CD14-positive monocyte (primary cell): ENCODE measurements at regions not wholly inside any gene's neighbourhood (a gene's known extent, or its start where the extent isn't known, plus 50 kb on each side); places are given as distances from the start of the nearest gene placed in this dataset.

Experiments
- DNase-seq, 3 donors: peaks; one replicate each; pipeline ENCODE4 v3.0.0-alpha.2; 2011 to 2022
- H2AFZ ChIP-seq: 2 replicates; pipeline ENCODE4 v1.6.0; 2012; ENCODE audit warnings: mild to moderate bottlenecking, low read depth, low read length, inconsistent platforms; ENCODE audit not compliant: insufficient read depth, poor library complexity, severe bottlenecking
- H3K27ac ChIP-seq, 2 donors: 1 replicate in 1 of 2; 2 replicates in 1 of 2; pipeline ENCODE4 v1.5.1; 2012 to 2013; ENCODE audit warnings: low read length in 2 of 2, control low read depth in 1 of 2, inconsistent platforms in 1 of 2, low read depth in 1 of 2, mild to moderate bottlenecking in 1 of 2
- H3K27me3 ChIP-seq, 2 donors: one replicate each; pipeline versions ENCODE4 v1.6.0 to v1.6.1; 2011 to 2013; ENCODE audit warnings: low read length in 2 of 2; ENCODE audit not compliant: control insufficient read depth in 2 of 2, insufficient read depth in 2 of 2
- H3K36me3 ChIP-seq, 2 donors: replicated peaks in 1 of 2; 1 replicate in 1 of 2; 2 replicates in 1 of 2; pipeline versions ENCODE4 v1.5.1 to v1.6.1; 2012 to 2013; ENCODE audit warnings: low read length in 2 of 2, control low read depth in 1 of 2, inconsistent platforms in 1 of 2, mild to moderate bottlenecking in 1 of 2; ENCODE audit not compliant: insufficient read depth in 2 of 2, control insufficient read depth in 1 of 2
- H3K4me1 ChIP-seq, 2 donors: 1 replicate in 1 of 2; 2 replicates in 1 of 2; pipeline versions ENCODE4 v1.5.1 to v1.6.1; 2012 to 2013; ENCODE audit warnings: low read length in 2 of 2, control low read depth in 1 of 2, inconsistent platforms in 1 of 2, mild to moderate bottlenecking in 1 of 2, moderate library complexity in 1 of 2; ENCODE audit not compliant: insufficient read depth in 2 of 2, control insufficient read depth in 1 of 2
- H3K4me2 ChIP-seq: replicated peaks from 2 replicates; pipeline ENCODE3; 2012; ENCODE audit warnings: low read length, moderate library complexity, mild to moderate bottlenecking; ENCODE audit not compliant: poor library complexity, severe bottlenecking; ENCODE audit errors: extremely low read depth
- H3K4me3 ChIP-seq, 3 experiments: fragments of 200-600 bp in 1 of 3; sonication (generic) in 1 of 3; replicated peaks in 1 of 3; 1 replicate in 2 of 3; 2 replicates in 1 of 3; pipeline ENCODE4 v1.5.1; 2011 to 2013; ENCODE audit warnings: low read length in 3 of 3, mild to moderate bottlenecking in 3 of 3, control low read depth in 2 of 3, low read depth in 2 of 3, inconsistent platforms in 1 of 3, moderate library complexity in 1 of 3
- H3K79me2 ChIP-seq: 2 replicates; pipeline ENCODE4 v1.6.0; 2012; ENCODE audit warnings: mild to moderate bottlenecking, control low read depth, inconsistent platforms, low read length, moderate library complexity; ENCODE audit not compliant: insufficient read depth
- H3K9ac ChIP-seq: 2 replicates; pipeline ENCODE4 v1.6.0; 2017; ENCODE audit warnings: low read length, mild to moderate bottlenecking; ENCODE audit not compliant: insufficient read depth, poor library complexity, severe bottlenecking
- H3K9me3 ChIP-seq, 2 donors: replicated peaks in 1 of 2; 1 replicate in 1 of 2; 2 replicates in 1 of 2; pipeline versions ENCODE4 v1.5.1 to v1.6.1; 2012 to 2013; ENCODE audit warnings: low read length in 2 of 2, control low read depth in 1 of 2; ENCODE audit not compliant: control insufficient read depth in 1 of 2, insufficient read depth in 1 of 2
- H4K20me1 ChIP-seq: 2 replicates; pipeline ENCODE4 v1.6.0; 2012; ENCODE audit warnings: mild to moderate bottlenecking, low read length, control low read depth, moderate library complexity; ENCODE audit not compliant: insufficient read depth
- H3K27ac Mint-ChIP-seq, 7 donors: one replicate each; pipeline ENCODE4 v1.8.0; 2020; ENCODE audit warnings: mild to moderate bottlenecking in 7 of 7, mixed read lengths in 7 of 7, moderate library complexity in 6 of 7, inconsistent platforms in 2 of 7
- H3K27me3 Mint-ChIP-seq, 3 donors: one replicate each; pipeline ENCODE4 v1.8.0; 2021 to 2022; ENCODE audit warnings: low read depth in 3 of 3, mild to moderate bottlenecking in 3 of 3, mixed read lengths in 3 of 3, moderate library complexity in 3 of 3, inconsistent platforms in 1 of 3
- H3K36me3 Mint-ChIP-seq, 2 donors: one replicate each; pipeline ENCODE4 v1.8.0; 2020; ENCODE audit warnings: mixed read lengths in 2 of 2, inconsistent platforms in 1 of 2, mild to moderate bottlenecking in 1 of 2
- H3K4me1 Mint-ChIP-seq: one replicate; pipeline ENCODE4 v1.8.0; 2020; ENCODE audit warnings: mild to moderate bottlenecking, mixed read lengths
- H3K4me3 Mint-ChIP-seq, 2 donors: one replicate each; pipeline ENCODE4 v1.8.0; 2020; ENCODE audit warnings: mild to moderate bottlenecking in 2 of 2, mixed read lengths in 2 of 2, moderate library complexity in 1 of 2
- H3K9me3 Mint-ChIP-seq, 7 donors: one replicate each; pipeline ENCODE4 v1.8.0; 2020 to 2022; ENCODE audit warnings: mixed read lengths in 7 of 7, mild to moderate bottlenecking in 6 of 7, moderate library complexity in 6 of 7, inconsistent platforms in 2 of 7
- WGBS: methylation state at CpG from one replicate; pipeline ENCODE4 v1.1.5; 2013; ENCODE audit warnings: missing lambda C conversion rate; ENCODE audit not compliant: insufficient coverage; 5-methylcytosine and 5-hydroxymethylcytosine counted together
- intact Hi-C, 2 donors: fragments of 100-400 bp; cut with micrococcal nuclease; formaldehyde crosslinking; loops; one replicate each; pipeline versions ENCODE4 v1.15.0 to v1.15.1; 2023
- TF ChIP-seq, protein P1 (sequence below): fragments of 200-600 bp; IDR thresholded peaks from one replicate; pipeline ENCODE4 v1.8.0; 2022; ENCODE audit warnings: antibody characterized with exemption, mild to moderate bottlenecking

DNA sequence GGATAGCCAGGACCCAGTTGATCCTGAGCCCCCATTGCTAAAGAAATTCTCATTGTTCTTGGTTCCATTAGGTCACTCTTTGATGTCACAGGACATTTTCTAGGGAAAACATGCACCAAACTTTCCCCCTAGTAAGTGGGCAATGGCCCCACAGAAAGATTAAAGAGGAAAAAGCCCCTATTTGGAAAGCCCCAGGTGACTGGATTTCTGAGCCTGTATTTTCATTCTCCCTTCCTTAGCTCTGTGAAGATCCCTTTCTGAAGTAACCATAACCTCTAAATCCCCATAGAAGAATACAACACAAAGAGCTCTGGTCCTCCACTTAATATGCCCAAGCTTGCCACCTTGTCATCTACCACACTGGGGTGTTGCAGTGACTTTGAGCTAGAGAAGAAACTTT lies 232.3 kb upstream of the FGGY start:
- Histone ChIP-seq H4K20me1 (no peaks in the 10 kb centered on the region), H3K27ac (no peak overlapping the region), H3K4me2 (no peak overlapping the region), H3K9ac (no peak overlapping the region), H3K27me3 (no peaks in the 10 kb centered on the region), H3K36me3 (no peaks in the 10 kb centered on the region), H3K9me3 (no peaks in the 10 kb centered on the region), H3K4me1 (peaks cover 4 to 7% of the 10 kb centered on the region in 2 donors), H3K79me2 (no peaks in the 10 kb centered on the region), H3K4me3 (no peak overlapping the region), H2AFZ (no peak overlapping the region)
- no peaks in the 10 kb centered on the region for H3K36me3 Mint-ChIP-seq
- peaks cover 0 to 2% (median 1%) of the 10 kb centered on the region in 3 donors for H3K27me3 Mint-ChIP-seq
- TF ChIP-seq, protein P1, sequence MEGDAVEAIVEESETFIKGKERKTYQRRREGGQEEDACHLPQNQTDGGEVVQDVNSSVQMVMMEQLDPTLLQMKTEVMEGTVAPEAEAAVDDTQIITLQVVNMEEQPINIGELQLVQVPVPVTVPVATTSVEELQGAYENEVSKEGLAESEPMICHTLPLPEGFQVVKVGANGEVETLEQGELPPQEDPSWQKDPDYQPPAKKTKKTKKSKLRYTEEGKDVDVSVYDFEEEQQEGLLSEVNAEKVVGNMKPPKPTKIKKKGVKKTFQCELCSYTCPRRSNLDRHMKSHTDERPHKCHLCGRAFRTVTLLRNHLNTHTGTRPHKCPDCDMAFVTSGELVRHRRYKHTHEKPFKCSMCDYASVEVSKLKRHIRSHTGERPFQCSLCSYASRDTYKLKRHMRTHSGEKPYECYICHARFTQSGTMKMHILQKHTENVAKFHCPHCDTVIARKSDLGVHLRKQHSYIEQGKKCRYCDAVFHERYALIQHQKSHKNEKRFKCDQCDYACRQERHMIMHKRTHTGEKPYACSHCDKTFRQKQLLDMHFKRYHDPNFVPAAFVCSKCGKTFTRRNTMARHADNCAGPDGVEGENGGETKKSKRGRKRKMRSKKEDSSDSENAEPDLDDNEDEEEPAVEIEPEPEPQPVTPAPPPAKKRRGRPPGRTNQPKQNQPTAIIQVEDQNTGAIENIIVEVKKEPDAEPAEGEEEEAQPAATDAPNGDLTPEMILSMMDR = no peak
- no peak for DNase-seq
- intact Hi-C loops = no loop called here
- no peak overlapping the region for H3K4me3 Mint-ChIP-seq
- H3K4me1 Mint-ChIP-seq = peaks cover 10% of the 10 kb centered on the region
- no peak overlapping the region for H3K27ac Mint-ChIP-seq
- no peaks in the 10 kb centered on the region for H3K9me3 Mint-ChIP-seq

DNA sequence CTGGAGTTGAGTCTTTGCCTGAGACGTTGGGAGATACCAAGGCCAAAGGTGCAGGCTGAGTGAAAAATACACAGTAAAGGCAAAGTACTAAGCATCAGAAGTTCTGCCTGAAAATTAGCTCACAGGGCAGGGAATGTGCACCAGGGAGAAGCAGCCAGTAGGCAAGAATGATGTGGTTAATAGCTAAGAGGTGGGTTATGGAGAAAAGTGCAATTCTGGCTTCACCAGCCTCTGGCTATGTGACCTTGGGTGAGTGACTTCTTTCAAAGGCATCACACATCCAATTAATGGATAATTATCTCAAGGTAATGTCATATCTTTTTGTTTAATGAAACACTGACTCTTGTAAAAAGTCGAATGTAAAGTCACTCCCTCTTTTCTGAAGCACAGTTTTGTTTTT lies 230.7 kb upstream of the FGGY start:
- Mint-ChIP-seq H3K9me3 (no peaks in the 10 kb centered on the region), H3K4me3 (no peak overlapping the region), H3K27ac (no peak overlapping the region), H3K27me3 (peaks cover 0 to 2% (median 0%) of the 10 kb centered on the region in 3 donors), H3K4me1 (peaks cover 18% of the 10 kb centered on the region), H3K36me3 (no peaks in the 10 kb centered on the region)
- no peak overlapping the region for H3K27ac ChIP-seq
- H3K36me3 ChIP-seq = no peaks in the 10 kb centered on the region
- no peak overlapping the region for H3K9ac ChIP-seq
- no peak overlapping the region for H3K4me3 ChIP-seq
- no peaks in the 10 kb centered on the region for H3K79me2 ChIP-seq
- H4K20me1 ChIP-seq = no peaks in the 10 kb centered on the region
- TF ChIP-seq, protein P1 = no peak
- no peaks in the 10 kb centered on the region for H3K9me3 ChIP-seq
- no peak overlapping the region for H3K4me2 ChIP-seq
- no peaks in the 10 kb centered on the region for H3K27me3 ChIP-seq
- WGBS = 100% methylated on average over 1 of the region's 2 CpGs
- H2AFZ ChIP-seq = no peak overlapping the region
- intact Hi-C loops = no loop called here
- no peak for DNase-seq
- H3K4me1 ChIP-seq = peaks cover 10 to 12% of the 10 kb centered on the region in 2 donors
